Activated CD4-positive, alpha-beta T cell treated with anti-CD3 and anti-CD28 coated beads, Interleukin-2, amount 50 U/mL, for 16 hours (primary cell): ENCODE measurements at regions not wholly inside any gene's neighbourhood (a gene's known extent, or its start where the extent isn't known, plus 50 kb on each side); places are given as distances from the start of the nearest gene placed in this dataset.

Source experiments
- DNase-seq: peaks from one replicate; pipeline ENCODE4 v3.0.0-alpha.2; 2020

DNA sequence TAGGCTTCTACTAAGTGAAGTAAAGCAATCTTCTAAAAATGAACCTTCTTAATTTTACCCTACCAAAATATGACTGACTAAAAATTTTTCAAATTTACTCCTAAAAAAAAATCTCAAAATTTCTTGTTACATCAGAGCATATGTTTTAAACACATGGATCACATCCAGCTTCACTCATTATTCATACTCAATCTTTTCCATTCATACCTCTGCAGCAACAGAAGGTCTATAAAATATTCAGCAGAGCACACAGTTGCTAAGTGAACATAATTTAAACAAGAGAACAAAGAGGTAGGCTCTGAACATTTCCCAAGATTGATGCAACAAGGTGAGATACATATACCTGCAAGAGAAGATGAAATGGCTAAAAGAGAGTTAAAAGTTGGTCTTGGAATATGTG is 213.9 kb downstream of the SOD2 start:
- DNase-seq, result no peak

DNA sequence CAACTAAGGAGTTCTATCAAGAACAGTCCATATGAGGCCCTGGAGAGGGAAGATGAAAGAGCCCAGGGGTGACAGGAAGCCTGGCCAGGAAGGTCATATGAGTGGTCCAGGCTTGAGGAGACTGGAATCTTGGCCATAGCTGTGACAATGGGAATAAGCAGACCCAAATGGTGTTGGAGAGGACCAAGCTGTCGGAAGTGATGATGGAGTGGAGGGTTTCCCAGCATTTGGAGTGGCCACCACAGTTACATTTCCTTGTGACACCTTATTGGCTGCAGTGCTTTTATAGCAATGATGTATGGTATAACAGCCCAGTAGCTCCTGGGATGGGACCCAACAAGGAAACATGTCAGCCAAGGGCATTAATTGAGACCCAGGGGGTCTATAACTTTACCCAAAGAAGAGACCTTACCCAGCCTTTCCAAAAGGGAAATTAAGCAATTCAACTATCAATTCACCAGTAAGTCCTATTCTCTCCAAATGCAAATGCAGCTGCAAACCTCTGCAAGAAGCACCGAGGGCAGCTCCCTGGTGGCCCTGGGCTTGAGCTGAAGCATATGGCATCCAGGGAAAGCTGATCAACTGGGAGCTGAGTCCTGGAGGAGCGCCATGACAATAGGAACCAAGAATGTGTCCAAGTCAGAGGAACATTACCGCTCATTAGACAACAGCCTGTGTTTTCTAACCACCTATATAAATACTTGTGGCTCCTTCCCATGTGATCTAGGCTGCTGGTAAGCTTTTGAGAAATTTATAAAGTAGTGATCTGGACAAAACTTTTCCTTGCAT is 219.4 kb downstream of the SOD2 start:
- DNase-seq, result no peak

DNA sequence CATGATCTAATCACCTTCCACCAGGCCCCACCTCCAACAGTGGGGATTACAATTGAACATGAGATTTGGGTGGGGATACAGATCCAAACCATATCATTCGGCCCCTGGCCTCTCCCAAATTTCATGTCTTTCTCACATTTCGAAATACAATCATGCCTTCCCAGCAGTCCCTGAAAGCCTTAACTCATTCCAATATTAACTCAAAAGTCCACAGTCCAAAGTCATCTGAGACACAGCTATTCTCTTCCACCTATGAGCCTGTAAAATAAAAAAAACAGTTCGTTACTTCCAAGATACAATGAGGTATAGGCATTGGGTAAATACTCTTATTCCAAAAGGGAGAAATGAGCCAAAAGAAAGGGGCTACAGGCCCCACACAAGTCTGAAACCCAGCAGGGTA is 222.6 kb downstream of the SOD2 start:
- no peak for DNase-seq

DNA sequence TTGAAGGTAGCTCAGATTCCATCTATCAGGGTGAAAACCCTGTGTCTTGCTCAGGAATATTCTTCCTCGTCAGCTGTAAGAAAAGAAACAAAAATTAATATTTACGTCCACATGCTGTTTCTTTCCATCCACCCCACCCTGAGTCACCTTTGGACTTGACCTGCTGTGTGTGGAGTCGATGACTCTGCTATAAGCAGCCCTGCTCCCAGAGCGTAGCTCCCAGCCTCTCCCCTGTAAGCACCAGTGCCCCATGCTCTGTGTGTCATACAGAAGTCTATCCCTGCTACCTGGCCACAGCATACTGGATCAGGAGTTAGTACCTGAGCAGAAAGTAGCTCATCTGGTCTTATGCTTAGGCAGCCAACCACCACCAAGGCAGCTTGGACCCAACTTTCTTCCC is 223.6 kb downstream of the SOD2 start:
- no peak for DNase-seq

DNA sequence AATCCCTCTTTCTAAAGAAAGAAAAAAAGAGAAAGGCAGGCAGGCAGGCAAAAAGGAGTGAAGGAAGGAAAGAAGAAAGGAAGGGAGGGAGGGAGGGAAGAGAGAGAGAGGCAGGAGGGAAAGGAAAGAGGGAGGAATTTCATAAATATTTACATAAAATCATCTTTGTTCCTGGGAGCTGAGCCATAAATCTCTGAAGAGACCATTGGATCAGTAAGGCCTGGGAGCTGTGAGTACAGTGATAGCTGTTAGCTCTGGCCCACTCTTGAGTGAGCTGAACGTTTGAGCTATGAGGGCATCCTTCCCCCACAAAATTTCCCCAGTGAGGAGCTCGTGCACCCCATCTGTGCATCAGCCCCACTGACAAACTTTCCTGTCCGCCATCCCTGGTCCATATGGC is 224.0 kb downstream of the SOD2 start:
- no peak for DNase-seq

DNA sequence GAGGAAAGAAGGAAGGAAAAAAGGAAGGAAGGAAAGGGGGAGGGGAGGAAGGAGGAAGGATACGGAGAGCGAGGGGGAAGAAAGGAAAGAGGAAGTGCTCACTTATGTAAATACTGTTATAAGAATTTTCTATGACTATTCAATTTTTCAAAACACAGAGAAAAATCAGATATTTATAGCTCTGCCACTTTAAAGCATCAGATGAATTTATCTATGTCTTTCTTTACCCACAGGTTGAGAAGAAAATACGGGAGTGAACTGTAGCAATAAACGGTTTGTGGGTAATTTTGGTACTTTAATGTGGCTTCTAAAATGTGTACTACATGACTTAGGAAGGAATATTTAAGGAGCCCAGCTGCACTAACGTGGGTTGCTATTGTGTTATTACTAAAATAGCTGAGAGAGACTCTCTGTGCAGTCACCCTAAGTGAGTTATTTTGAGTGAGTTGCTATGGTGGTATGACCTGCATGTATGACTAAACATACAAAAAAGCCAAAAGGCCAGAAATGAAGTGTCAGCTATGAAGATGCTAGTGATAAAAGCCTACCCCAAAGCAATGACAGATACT is 225.5 kb downstream of the SOD2 start:
- DNase-seq, result peak; percentile 10

DNA sequence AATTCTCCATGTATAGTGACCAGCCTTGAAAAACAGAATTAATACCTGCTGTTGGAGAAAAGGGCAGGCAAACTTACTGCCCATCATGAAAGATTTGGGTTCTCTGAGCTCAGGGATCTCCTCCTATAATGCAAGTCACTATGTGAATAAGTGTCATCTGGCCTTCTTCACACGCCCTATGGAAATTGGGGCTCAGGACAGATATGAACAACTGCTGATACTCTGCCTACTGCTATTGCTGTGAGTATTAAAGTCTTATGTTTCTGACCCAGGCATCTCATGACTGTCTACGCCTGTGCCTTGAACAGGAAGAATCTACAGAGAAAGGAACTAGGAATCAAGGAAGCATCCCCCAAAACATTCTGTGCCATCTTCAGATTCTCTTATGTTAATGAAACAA is 226.1 kb downstream of the SOD2 start:
- no peak for DNase-seq

DNA sequence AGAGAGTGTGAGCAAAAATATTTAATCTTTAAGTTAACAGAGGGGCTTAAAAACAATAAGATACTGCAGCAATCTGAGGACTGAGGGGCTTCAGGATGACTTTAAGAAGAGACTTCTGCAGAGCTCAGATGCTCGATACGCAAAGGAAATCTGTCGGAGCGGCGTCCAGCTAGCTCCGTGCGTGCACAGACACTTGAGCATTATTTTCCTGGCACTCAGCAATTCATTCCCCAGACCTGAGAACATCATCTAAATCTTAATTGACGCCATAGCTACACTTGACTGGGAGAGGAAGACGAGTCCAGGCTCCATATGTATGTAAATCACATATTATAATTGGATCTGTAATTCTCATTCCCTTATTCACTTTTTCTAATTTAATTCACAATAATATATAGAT is 228.2 kb downstream of the SOD2 start:
- no peak for DNase-seq

DNA sequence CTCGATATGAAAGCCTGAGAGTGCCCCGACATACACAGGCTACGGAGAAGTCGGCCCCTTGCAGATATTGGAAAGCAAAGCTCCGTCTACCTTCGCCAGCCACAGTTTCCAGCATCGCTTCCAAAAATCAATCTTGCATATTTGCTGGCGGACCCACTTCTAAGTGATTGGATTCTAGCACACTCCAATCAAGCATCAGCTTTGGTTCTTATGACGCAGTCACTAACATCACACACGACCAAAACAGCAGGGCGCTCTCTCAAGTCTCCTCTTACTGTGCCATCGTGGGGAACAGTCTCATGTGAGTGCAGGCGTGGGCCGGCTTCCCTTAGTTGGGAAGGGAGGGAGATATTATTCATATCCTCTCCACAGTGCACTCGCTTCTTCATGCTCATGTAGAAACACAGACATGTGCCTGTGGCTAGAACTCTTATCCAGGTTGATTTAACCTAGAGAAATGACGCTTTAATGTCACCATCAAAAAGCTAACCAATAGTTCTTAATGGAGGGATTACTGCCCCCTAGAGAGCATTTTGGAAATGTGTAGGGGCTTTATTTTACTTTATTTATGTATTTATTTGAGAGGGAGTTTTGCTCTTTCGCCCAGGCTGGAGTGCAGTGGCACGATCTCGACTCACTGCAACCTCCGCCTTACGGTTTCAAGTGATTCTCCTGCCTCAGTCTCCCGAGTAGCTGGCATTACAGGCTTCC is 229.8 kb downstream of the SOD2 start:
- no peak for DNase-seq

DNA sequence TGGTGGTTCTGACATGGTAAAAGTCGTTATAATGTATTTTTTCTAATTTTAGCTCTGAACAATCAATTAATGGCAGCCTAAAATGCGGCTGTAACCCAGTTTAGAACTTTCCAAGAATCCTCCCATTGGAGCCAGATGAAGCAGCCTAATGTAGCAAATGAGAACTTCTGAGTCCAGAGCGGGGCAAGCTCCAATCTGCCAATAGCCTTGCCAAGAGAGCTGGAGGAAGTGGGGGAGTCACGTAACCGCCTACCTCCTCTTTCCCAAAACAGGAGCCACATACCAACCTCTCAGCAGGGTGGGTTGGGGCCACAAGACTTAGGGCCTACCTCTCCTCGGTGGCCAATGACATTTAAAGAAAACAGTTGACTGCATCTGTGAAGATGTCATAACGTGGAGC is 230.6 kb downstream of the SOD2 start:
- no peak for DNase-seq

DNA sequence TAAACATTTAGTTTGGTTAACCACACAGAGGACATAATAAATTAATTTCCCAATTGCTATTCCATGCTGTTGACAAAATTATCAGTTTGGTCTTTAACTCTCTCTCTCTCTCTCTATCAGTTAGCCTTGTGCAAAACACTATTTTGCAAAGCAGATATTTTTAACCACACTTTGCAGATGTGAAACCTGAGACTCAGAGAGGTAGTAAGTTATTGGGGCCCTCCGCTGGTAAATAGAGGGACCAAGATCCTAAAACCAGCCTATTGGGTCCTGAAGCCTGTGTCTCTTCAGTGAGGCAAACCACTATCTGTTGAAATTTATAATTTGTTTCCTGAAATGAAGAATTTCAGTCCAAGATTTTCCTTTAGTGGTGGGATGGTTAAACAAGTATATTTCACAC is 231.0 kb downstream of the SOD2 start:
- DNase-seq, result no peak

DNA sequence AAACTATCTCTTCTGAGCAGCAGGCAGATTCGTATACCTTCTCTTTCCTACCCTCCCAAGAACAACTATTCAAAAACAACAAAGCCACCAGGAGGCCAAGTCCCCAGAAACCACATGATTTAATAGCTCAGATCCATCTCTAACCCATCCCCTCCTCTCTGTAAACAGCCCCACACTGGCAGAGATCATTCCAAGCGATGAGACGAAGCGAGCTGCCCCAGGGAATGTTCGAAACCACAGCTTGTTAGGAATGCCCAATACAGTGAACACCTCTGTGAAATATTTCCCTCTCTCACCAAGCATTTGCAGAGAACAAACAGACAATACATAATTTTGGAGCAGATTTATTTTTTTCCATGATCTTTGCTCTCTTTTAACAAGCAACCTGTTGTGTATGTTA is 231.8 kb downstream of the SOD2 start:
- no peak for DNase-seq

DNA sequence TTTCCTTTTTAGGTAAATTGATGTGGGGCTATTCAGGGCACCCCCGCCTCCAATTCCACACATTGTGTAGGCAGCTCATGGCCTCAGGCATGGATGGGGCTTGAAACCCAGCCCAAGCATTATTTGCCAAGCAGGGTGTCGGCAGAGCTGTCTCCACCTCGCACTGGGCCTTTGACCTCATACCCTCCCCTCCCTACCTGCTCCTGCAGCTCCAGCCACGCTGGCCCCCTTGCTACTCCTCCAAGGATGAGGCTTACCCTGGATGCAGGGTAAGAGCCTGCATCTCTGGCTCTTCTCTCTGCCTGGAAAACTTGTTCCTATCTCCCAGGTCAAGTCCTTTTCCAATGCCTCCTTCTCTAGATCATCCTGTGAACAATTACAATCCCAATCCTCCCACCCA is 232.6 kb downstream of the SOD2 start:
- no peak for DNase-seq

DNA sequence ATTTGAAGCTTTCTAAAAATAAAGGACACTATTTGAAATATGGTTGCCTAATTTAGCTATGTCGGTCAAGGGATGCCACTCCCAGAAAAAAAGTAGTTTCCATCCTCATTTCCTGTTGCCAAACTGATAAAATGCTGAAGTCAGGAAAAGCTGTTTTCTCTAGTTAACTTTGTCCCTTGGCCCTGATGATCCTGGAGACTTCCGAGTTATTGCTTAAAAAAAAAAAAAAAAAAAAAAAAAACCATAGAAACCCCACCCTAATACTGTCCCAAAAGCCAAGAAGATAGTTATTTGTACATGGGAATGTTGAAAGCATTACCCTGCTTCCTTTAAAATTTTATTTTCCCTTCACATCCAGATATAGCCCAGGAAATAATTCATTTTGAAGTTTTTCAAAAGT is 236.7 kb downstream of the SOD2 start:
- no peak for DNase-seq

DNA sequence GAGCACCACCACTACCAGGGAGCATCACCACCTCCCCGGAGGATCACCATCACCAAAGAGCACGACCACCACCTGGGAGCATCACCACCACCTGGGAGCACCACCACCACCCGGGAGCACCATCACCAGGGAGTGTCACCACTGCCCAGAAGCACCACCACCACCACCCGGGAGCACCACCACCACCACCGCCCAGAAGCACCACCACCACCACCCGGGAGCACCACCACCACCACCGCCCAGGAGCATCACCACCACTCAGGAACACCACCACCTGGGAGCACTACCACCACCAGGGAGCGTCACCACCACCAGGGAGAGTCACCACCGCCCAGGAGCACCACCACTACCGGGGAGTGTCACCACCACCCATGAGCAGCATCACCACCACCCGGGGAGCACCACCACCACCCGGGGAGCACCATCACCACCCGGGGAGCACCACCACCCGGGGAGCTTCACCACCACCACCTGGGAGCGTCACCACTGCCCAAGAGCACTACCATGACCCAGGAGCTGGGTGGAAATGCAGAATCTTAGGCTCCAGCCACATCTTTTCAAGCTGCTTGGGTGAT is 237.3 kb downstream of the SOD2 start:
- DNase-seq, result no peak

DNA sequence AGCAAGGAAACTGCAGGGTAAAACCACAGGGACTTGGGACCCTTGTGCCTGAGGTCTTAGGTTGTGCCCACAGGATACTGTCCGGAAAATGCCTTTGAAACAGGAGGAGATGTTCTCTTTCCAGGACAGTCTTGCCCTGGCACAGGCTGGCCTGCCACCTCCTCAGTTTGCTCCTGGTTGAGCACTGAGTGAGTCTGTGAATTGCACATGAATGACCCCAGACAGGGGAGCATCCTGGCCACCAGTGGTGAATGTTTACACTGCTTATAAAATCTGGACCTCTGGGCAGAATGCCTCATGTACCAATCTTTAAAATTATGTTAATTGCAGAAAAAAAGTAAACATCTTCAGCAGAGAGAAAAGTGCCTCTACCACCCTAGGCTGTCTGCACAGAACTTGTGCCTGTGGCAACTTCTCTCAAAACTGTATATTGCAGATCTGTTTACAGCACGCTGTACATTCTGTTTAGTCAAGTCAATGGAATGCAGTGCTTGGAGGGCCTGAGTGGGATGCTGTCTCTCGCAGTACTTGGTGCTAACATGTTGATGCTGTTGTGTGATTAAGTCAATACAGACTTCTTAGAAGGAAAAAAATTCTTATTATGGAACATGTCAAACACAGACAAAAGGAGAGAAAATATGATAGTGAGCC is 242.1 kb downstream of the SOD2 start:
- no peak for DNase-seq

DNA sequence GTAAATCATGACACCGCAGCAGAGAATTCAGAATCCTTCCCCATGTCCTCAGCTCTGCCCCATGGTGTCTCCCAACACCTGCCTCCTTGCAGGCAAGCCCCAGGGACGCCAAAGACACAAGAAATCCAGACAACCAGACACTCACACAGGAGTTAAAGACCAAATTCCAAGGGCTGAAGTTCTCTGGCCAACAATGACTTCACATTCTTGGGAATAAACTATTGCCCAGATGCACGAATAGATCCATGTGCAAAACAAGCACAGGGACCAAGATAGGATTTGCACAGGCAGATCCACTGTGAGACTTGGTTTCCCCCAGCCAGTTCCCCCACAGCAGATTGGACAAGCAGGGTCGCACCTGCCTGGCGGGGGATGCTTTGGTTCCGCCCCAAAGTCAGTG is 246.7 kb downstream of the SOD2 start:
- no peak for DNase-seq

DNA sequence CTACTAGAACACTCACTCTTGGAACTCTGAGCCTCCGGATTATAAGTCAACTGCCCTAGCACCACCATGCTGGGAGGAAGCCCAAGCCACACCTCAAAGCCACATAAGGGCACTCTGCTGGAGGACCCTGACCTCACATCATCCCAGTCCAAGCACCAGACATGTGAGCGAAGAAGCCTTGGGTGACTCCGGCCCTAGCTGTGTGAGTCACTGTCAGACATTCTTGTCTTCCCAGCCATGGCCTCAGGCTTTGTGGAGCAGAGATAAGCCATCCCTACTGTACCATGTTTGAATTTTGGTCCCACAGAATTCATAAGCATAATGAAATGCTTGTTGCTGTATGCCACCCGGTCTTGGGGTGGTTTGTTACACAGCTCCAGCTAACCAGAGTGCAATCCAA is 247.7 kb downstream of the SOD2 start:
- DNase-seq, result no peak

DNA sequence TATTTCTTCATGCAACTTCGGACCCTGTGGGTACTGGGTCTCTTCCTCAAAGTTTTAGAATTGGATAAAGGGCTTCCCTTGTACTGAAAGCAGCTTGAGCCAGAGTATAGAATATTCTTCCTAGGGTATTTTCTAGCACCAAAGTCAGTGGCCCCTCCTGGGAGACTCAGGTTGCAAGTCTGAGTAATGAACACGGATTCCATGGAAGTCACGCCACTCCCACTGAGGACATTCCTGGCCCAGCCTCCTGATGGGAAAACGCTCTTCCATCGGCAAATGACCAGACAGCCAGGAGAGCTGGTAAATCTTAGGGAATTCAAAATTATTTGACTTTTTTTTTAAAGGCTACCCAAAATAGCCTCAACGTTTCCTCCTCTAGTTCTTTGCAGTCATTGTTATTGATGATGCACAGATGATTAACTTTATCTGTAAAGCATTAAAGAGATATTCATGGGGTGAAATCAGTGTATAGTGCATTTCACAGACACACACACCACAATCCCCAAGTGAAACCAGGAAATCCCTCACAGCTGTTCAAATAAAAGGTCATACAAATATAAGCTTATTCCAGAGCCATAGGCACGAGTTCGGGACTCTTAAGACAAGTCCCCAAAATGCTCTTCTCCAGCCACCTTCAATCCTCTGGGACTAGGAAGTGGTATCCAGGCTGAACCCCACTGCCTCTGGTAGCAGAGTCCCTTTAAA is 248.8 kb downstream of the SOD2 start:
- DNase-seq, result no peak

DNA sequence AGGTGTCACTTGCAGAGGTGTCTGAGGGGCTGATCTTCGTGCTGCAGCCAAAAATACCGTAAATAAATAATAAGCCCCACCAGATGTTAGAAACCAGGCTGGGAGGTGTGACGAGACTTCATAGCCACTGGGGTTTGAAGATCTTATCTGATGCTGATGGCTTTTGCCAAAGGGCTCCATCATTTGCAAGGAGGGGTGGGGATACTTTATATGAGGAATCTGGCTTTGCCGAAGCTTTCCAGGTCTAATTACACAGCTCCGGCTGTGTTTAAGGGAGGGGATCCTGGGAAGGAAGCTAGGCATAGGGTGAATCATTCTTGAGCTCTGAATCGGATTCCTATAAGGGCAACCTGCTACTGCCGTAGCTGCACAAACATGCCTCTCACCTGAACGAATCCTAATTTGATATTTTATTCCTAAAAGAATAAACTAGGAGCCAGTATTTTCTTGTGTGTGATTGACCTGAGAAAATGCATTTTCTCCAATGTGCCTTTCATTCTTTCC is 249.6 kb downstream of the SOD2 start:
- DNase-seq, result no peak

DNA sequence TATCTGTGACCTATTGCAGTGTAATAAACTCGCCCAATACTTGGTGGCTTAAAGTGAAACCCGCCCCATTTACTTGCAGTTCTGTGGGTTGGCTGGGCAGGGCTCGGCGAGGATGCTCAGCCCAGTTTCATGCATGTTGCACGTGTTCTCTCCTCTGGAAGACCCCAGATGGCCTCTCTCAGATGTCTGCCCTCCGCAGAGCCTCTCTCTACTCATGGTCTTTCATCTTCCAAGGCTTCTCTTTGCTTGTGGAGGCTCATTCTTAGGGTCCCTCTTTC is 251.4 kb downstream of the SOD2 start:
- DNase-seq, result no peak

DNA sequence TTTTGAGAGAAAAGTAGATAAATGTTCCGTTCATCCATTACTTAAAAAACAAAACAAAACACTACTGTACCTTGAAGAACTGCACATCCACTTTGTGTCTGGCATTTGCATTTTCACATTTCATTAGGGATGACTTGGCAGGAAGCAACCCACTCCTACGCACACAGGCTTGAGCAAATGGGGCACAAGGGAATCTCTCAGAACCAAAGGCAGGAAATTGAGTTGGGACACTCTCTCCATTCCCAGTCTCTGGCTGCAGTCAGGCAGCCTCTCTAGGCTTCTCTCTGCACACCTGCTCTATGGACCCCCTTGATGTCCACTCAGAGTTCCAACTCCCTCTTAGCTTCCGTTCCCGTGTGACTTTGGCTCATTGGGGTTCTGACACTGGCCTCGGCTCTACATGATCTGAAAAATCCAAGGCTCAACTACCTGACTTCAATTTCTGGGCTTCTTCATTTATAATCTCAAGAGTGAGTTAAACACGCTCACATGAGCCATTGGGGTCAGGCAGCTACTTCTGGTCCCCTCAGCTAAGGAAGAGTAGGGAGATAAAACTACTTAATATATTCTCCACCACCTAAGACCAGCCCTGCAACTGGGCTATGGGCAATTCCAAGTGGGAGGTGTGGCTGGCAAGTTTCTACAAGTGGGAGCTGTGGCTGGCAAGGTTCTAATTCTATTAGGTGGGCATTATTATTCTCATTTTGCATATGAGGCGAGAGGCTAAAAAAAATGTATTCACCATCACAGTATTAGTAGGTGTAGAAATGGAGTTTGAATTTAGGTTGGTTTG is 251.9 kb downstream of the SOD2 start:
- DNase-seq, result no peak
